ENCODE measurements at regions not wholly inside any gene's neighbourhood (a gene's known extent, or its start where the extent isn't known, plus 50 kb on each side); places are given as distances from the start of the nearest gene placed in this dataset.

- TF ChIP-seq POLR2A (IDR thresholded peaks at IDR 0.05; ENCODE audit: low read depth) (no peak), CTCF (IDR thresholded peaks at IDR 0.05) (no peak), POLR2AphosphoS5 (IDR thresholded peaks at IDR 0.05) (no peak), EP300 (IDR thresholded peaks at IDR 0.05) (no peak)
Observed at GRCh38 chr22:34306361-34306760, 386.1 kb upstream of the LARGE1 start.
